Gastroesophageal sphincter (tissue), 3 donors: ENCODE measurements at regions not wholly inside any gene's neighbourhood (a gene's known extent, or its start where the extent isn't known, plus 50 kb on each side); places are given as distances from the start of the nearest gene placed in this dataset.

Experiments
- CTCF ChIP-seq, 4 experiments: fragments of 200-600 bp in 2 of 4; fragments of 450-650 bp in 2 of 4; sonication (generic) in 1 of 4; IDR thresholded peaks; one replicate each; pipeline ENCODE4 v1.5.1; 2017 to 2019; ENCODE audit warnings: antibody characterized with exemption in 4 of 4, mild to moderate bottlenecking in 2 of 4, moderate library complexity in 2 of 4
- EP300 ChIP-seq: sonication (generic); formaldehyde crosslinking; IDR thresholded peaks from one replicate; pipeline ENCODE4 v1.6.1; 2017; ENCODE audit warnings: antibody characterized with exemption, mild to moderate bottlenecking
- POLR2A ChIP-seq, 2 donors: fragments of 450-650 bp; IDR thresholded peaks; one replicate each; pipeline ENCODE4 v1.6.1; 2017; ENCODE audit warnings: antibody characterized with exemption in 2 of 2, mild to moderate bottlenecking in 2 of 2, moderate library complexity in 1 of 2
- POLR2AphosphoS5 ChIP-seq: sonication (generic); formaldehyde crosslinking; IDR thresholded peaks from one replicate; pipeline ENCODE4 v1.6.1; 2017; ENCODE audit warnings: antibody characterized with exemption

DNA sequence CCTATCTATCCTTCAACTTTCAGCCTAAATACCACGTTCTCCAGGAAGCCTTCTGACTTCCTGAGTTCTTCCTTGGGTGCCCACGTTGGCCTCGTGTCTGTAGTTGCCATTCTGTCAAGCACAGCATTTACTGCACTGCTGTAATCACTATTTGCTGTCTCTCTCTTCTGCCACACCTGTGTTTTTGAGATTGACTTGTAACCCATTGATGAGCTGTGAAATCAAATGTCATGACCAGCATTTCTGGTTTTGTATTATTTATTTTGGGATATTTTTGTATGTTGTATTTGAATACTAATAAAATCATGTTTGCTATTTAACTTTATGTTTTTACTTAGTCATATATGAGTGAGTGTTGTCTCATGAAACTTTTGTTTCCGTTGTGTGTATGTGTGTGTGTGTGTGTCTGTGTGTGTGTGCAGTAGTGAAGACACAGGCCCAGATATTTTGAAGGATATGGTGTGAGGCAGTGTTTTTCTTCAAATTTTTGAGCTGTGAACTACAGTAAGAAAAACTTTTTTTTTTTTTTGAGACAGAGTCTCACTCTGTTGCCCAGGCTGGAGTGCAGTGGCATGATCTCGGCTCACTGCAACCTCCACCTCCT lies 126.2 kb upstream of the SERBP1 start:
- TF ChIP-seq CTCF (IDR thresholded peaks at IDR 0.05) (no peak), POLR2A (IDR thresholded peaks at IDR 0.05) (no peak), POLR2AphosphoS5 (no peak), EP300 (no peak)
